ENCODE measurements at regions not wholly inside any gene's neighbourhood (a gene's known extent, or its start where the extent isn't known, plus 50 kb on each side); places are given as distances from the start of the nearest gene placed in this dataset.
"Not testable (repeated sequence)": the region's sequence is repeated elsewhere in the genome, so short reads cannot be mapped to it uniquely, and the experiment has no call there.

- DNase-seq = no peak
Measured at GRCh38 chr3:168839653-168840052, 743.9 kb upstream of the GOLIM4 start.

- no peak for DNase-seq
Measured at GRCh38 chr3:168834558-168834957, 738.8 kb upstream of the GOLIM4 start.

DNA sequence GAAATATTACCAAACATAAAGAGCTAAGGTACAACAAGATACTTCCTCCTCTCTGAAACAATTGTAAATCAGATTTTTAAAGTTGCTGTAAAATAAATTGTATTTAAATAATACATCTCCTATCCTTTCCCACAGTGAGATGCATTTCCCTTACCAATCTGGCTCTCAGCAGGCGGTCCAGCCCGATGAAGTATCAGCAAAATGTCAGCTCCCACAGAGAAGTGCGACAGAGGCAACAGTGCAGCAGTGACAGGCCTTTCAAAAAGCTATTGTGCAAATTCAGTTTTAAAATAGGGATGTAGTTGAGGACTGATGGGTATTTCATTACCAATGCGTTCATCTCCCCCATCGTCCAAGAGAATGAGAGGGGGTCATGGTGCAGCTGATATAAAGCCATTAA is 733.2 kb upstream of the GOLIM4 start:
- DNase-seq = no peak

DNA sequence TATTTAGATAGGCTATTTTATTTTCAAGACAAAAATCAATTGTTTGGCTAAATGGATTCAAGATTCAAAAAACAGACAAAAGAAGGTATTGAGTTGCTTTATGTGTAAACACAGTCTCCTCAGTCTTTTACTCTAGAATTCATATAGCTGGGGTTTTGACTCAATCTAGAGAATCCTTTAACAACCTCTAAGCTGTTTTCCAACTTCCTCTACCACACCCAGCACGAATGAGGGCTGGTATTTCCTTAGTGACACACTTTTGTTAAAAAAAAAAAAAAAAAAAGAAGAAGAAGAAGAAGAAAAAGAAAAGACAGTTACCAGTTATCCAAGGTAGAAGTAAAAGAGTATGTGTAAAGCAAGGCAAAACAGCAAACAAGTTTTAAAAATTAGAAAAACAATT is 732.8 kb upstream of the GOLIM4 start:
- DNase-seq = no peak

DNA sequence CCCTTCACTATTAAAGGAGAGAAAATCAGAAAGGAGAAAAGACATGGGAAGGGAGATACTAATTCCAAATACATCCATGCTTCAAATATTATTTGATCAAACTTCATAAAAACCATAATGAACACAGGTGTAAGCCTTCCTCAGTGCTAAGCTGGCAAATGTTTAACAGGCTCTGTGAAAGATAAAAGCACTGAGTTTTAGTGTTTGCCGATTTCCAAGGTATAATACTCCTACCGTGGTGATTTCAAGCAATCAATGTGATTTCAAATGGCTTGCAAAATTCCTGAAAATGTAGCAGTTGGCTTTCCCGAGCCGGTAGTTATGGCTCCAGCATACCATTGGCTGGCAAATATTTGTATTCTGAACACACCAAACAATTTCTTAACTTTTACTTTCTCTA is 732.3 kb upstream of the GOLIM4 start:
- DNase-seq = no peak

DNA sequence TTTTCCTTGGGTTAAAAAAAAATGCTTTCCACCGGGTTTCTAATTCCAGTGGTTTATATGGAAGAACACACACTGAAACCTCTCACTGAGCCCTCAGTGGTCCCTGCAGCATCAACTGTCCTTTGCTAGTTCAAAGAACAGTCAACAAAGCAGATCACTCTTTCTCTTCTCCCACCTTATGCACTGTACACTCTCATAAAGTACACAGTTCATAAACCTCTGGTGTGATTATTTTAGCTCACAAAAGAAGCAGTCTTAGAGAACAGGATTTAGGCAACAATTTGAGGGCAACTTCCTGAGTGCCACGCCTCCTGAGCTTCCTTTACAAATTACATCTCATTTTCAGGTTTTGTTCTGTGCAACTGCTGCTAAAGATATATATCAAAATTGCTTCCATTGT is 728.4 kb upstream of the GOLIM4 start:
- no peak for DNase-seq

DNA sequence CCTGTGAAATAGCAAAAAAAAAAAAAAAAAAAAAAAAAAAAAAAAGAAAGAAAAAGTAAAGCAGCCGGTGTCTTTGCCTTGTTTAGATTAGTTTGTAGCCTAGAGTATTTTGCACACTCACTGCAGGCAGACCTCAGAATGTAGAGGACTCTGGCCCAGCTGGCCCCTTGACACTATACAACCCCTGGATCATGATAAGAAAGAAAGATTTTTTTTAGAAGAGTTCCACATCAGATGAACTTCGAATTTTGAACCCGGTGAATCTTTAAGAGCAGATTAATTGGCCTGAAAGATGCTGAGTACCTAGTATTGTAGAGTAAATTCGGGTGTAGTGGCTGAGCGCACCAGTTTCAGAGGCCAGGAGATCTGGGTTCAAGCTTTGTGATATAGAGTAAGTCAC is 727.7 kb upstream of the GOLIM4 start:
- no peak for DNase-seq

DNA sequence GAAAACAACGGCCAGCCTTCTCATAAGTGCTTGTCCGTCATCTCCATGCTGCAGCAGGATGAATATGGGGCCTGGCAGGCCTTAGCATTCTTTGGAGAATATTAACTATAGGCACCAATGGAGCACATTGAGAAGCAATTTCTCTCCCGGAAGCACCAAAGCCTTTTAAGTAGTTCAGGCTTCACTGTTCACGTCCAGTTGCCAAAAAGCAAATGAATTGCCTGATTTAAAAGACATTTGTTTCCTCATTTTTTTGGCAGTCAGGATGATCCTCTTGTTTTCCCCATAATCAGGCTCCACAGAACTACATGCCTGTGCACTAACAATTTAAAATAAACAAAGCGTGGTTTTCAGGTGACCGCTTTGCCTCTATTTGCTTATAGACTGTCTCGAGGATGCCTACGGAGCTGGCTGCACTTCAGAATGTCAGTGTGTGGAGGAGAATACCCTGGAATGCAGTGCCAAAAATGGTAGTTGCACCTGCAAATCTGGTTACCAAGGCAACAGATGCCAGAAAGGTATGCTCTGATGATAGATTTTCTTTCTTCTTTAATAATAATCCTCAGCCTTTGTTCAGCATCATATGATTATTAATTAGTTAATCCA is 725.2 kb upstream of the GOLIM4 start:
- no peak for DNase-seq

GRCh38 chr3:168817177-168817576 is 721.5 kb upstream of the GOLIM4 start:
- no peak for DNase-seq

- DNase-seq = no peak
Measured at GRCh38 chr3:168815946-168816345, 720.2 kb upstream of the GOLIM4 start.

GRCh38 chr3:168813225-168813802 is 717.6 kb upstream of the GOLIM4 start:
- no peak for DNase-seq

DNA sequence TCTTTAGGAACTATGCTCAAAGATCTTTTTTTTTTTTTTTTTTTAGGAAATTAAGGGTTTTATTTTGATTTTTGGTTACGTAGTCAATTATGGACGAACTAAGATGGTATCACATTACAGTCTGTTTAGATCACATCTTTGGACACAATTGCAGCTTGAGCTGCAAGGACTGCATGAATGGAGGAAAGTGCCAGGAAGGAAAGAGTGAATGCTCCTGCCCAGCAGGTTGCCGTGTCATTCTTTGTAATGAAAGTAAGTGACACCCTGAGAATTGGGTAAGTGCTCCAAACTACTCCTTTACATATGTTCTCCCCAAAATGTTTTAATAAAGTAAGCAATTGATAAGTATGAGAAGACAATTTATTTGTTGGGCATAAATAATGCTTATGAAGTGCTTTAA is 716.5 kb upstream of the GOLIM4 start:
- no peak for DNase-seq

- DNase-seq = no peak
Measured at GRCh38 chr3:168808596-168808995, 712.9 kb upstream of the GOLIM4 start.

- no peak for DNase-seq
Measured at GRCh38 chr3:168807448-168807847, 711.7 kb upstream of the GOLIM4 start.

- no peak for DNase-seq
Measured at GRCh38 chr3:168806871-168807270, 711.1 kb upstream of the GOLIM4 start.

- no peak for DNase-seq
Measured at GRCh38 chr3:168803536-168803935, 707.8 kb upstream of the GOLIM4 start.

GRCh38 chr3:168802766-168803165 is 707.0 kb upstream of the GOLIM4 start:
- DNase-seq = no peak

DNA sequence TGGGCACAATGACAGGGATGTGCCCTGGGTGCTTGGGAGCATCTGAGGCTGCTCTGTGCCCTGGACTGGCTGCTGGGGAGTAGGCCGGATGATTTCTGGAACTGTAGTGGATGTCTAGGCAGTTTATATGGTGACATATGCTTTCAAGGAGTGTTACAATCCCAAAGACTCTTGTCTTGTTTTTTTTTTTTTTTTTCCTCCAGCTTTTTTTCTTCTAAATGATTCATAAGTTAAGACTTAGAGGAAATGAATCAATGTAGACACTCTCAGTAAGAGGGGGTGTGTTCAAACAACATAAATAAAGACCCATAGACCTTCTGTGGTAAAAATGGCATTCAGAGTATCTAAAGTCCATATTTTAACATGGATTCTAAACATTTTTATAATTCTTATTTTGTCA is 706.1 kb upstream of the GOLIM4 start:
- DNase-seq = no peak

GRCh38 chr3:168796339-168796738 is 700.6 kb upstream of the GOLIM4 start:
- DNase-seq = no peak

DNA sequence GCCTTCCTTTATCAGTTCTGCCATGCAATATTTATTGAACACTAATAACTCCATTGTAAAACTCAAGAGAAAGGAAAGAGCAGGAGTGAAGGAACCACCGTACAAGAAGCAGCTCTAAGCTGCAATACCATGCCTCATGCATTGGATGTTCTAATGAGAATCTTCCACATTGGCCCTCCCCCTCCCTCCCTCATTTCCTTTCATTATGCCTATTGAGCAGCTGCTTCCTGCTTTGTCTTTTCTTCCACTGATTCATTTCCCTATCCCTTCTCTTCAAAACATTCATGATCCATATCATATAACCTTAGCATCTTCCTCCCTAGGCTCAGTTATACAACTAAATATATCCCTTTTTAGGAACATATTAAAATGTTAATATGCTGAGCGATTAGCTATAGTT is 698.7 kb upstream of the GOLIM4 start:
- no peak for DNase-seq

GRCh38 chr3:168782193-168782592 is 686.5 kb upstream of the GOLIM4 start:
- DNase-seq = no peak

- DNase-seq = not testable (repeated sequence)
Measured at GRCh38 chr3:168779970-168780645, 684.4 kb upstream of the GOLIM4 start.

DNA sequence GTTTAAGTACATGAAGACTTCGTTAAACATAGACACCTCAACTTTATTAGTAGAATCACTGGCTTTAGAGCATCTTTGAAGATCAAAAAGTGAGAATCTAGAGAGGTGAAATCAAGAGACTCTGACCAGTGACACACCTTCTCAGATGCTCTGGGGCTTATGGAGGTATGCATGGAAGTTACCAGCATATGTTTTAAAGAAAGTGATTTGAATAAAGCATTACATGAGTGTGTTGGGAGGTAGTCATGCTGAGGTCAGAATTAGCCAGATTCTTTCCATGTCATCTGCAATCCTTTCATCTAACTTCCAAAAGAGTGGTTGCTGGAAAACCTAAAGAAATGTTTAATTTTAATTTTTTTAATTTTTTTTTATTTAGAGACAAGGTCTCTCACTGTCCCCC is 658.0 kb upstream of the GOLIM4 start:
- no peak for DNase-seq

DNA sequence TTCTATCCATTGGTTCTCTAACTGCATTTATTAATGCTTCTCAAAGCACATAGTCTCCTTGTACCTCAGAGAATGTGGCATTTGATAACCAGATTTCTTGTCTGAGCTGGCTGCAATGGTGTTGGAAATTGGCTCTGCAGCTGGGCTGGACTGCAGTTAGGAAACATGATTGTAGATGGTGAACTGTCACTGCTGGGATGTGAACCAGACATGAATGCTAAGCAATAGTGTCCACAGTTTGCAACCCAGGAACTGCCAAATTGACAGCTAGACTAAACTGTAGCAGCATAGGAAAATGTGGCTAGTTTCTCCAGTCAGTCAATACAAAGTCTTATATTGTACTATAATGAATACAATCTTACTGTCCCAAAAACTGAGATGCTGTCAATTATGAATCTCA is 656.6 kb upstream of the GOLIM4 start:
- no peak for DNase-seq

GRCh38 chr3:168747697-168748096 is 652.0 kb upstream of the GOLIM4 start:
- no peak for DNase-seq
